AG04450 (cell line): ENCODE measurements at regions not wholly inside any gene's neighbourhood (a gene's known extent, or its start where the extent isn't known, plus 50 kb on each side); places are given as distances from the start of the nearest gene placed in this dataset.
"Not testable (repeated sequence)": the region's sequence is repeated elsewhere in the genome, so short reads cannot be mapped to it uniquely, and the experiment has no call there.

ENCODE experiments used
- CTCF ChIA-PET: fragments of 300-600, 350-600 bp; formaldehyde crosslinking; extraction: SDS; loops from one replicate; lab custom pipeline; 2022; ENCODE audit warnings: antibody characterized with exemption, inconsistent platforms; lab: Charles Lee
- POLR2A ChIA-PET: fragments of 350-600 bp; formaldehyde crosslinking; extraction: SDS; loops from one replicate; lab custom pipeline; 2021; ENCODE audit warnings: antibody characterized with exemption, inconsistent platforms; lab: Yijun Ruan, JAX
- DNase-seq: peaks from one replicate; pipeline ENCODE4 v3.0.0-alpha.2; 2011; ENCODE audit warnings: low read depth, low spot score
- H3K27ac ChIP-seq: one replicate; pipeline ENCODE4 v1.5.1; 2012; ENCODE audit warnings: low read depth, low read length, control low read depth
- H3K27me3 ChIP-seq: one replicate; pipeline ENCODE4 v1.6.0; 2012; ENCODE audit warnings: low read length; ENCODE audit not compliant: control insufficient read depth, insufficient read depth
- H3K4me3 ChIP-seq: 2 replicates; pipeline ENCODE4 v1.5.1; 2011; ENCODE audit warnings: mild to moderate bottlenecking, low read depth, low read length, control low read depth
- H3K9me3 ChIP-seq: 2 replicates; pipeline ENCODE4 v1.5.1; 2012; ENCODE audit warnings: low read length; ENCODE audit not compliant: control insufficient read depth, insufficient read depth
- CTCF ChIP-seq: IDR thresholded peaks from 2 replicates; pipeline ENCODE4 v1.5.1; 2011; ENCODE audit warnings: low read depth, low read length, control low read depth, inconsistent platforms

GRCh38 chr16:27600381-27600780 lies 50.4 kb downstream of the KATNIP start:
- no peak for DNase-seq
- H3K27me3 ChIP-seq: no peaks in the 10 kb centered on the region
- H3K27ac ChIP-seq: no peak overlapping the region
- ChIA-PET CTCF (no interaction called here), POLR2A (interaction anchor here (0.6 kb wide), 1 partner anchor 12 kb away, joined by 4 read pairs; no protein-coding TSS in a partner anchor)
- no peak overlapping the region for H3K4me3 ChIP-seq
- no peaks in the 10 kb centered on the region for H3K9me3 ChIP-seq
- TF ChIP-seq CTCF: no peak

DNA sequence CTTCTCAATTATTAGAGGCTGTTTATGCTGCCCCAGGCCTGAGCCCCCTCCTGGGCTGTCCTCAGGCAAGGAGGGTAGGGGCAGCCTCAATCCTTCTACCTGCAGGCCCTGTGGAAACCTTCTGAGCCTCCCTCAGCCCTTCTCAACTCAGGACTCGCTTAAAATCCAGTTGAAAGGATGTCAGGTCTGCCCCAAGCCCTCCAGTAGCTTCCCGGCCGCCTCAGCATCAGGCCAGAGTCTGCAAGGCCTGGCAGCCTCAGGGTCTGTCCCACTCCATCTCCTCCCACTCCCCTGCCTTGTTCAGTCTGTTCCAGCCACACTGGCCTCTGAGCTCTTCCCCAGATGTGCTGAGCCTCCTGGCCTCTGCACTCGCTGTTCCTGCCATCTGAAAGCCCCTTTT lies 52.2 kb downstream of the KATNIP start:
- Histone ChIP-seq H3K27ac (no peak overlapping the region), H3K4me3 (no peak overlapping the region), H3K9me3 (no peaks in the 10 kb centered on the region), H3K27me3 (no peaks in the 10 kb centered on the region)
- ChIA-PET CTCF (no interaction called here), POLR2A (no interaction called here)
- no peak for DNase-seq
- no peak for TF ChIP-seq CTCF

- H3K27ac ChIP-seq, H3K27me3 ChIP-seq, DNase-seq, POLR2A ChIA-PET, H3K9me3 ChIP-seq, H3K4me3 ChIP-seq: not testable (repeated sequence)
- CTCF ChIA-PET: interaction anchor here (0.7 to 1.6 kb wide), 10 partner anchors 8 to 466 kb away, joined by 3 to 8 read pairs (median 4); no protein-coding TSS in a partner anchor
- TF ChIP-seq CTCF: peak; percentile 78
Observed at GRCh38 chr16:27605500-27606106, 55.7 kb downstream of the KATNIP start.

GRCh38 chr16:27611340-27611739 lies 61.4 kb downstream of the KATNIP start:
- Histone ChIP-seq H3K27ac (no peak overlapping the region), H3K4me3 (no peak overlapping the region), H3K9me3 (no peaks in the 10 kb centered on the region), H3K27me3 (no peaks in the 10 kb centered on the region)
- no peak for DNase-seq
- CTCF ChIA-PET: interaction anchor here (0.5 to 0.7 kb wide), 2 partner anchors 61 to 168 kb away, joined by 3 to 4 read pairs; partner anchors contain the start of gene KATNIP
- no peak for TF ChIP-seq CTCF
- POLR2A ChIA-PET: no interaction called here

DNA sequence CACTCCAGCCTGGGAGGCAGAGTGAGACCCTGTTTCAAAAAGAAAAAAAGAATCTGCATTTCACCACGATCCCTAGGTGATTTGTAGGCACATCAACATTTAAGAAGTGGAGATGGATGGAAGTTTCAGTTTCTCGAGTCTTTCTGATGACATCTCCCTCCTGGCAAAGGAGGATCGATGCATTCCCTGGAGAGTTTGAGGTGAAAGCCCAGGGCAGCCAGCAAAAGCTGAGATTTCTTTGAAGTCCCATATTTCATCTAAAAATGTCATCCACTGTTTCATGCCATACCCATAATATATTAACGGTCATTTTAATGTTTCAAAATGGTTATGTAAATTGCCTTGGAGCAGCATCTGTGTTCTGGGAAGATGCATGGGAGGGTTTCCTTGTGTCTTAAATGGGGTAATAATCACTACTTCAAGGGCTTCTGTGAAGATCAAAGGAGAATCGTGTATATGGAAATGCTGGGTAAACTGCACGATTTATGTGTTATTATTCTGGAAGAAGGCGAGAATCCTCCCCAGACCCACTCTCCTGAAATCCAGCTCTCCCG lies 63.4 kb downstream of the KATNIP start:
- ChIA-PET POLR2A (no interaction called here), CTCF (interaction anchor here (0.7 to 1.8 kb wide), 2 partner anchors 8 to 255 kb away, joined by 3 to 7 read pairs; no protein-coding TSS in a partner anchor)
- H3K9me3 ChIP-seq: no peaks in the 10 kb centered on the region
- no peak overlapping the region for H3K4me3 ChIP-seq
- no peak for TF ChIP-seq CTCF
- H3K27me3 ChIP-seq: no peaks in the 10 kb centered on the region
- no peak overlapping the region for H3K27ac ChIP-seq
- DNase-seq: no peak
